Ovary (tissue), 7 donors: ENCODE measurements at regions not wholly inside any gene's neighbourhood (a gene's known extent, or its start where the extent isn't known, plus 50 kb on each side); places are given as distances from the start of the nearest gene placed in this dataset.

Source experiments
- DNase-seq, 5 donors: peaks; one replicate each; pipeline ENCODE4 v3.0.0-alpha.2; 2019 to 2020
- H3K27ac ChIP-seq, 2 donors: fragments of 200-600 bp; one replicate each; pipeline versions ENCODE4 v1.5.1 to v1.8.0; 2019 to 2022
- H3K27me3 ChIP-seq: fragments of 200-600 bp; one replicate; pipeline ENCODE4 v1.8.0; 2022
- H3K36me3 ChIP-seq: fragments of 200-600 bp; sonication (generic); one replicate; pipeline ENCODE4 v1.5.1; 2019
- H3K4me1 ChIP-seq: one replicate; pipeline ENCODE4 v1.8.1; 2013; ENCODE audit warnings: mild to moderate bottlenecking, moderate library complexity; ENCODE audit not compliant: insufficient read depth
- H3K4me3 ChIP-seq: fragments of 200-600 bp; sonication (generic); one replicate; pipeline ENCODE4 v1.5.1; 2017
- H3K9me3 ChIP-seq, 2 donors: fragments of 200-600 bp in 1 of 2; sonication (generic) in 1 of 2; one replicate each; pipeline versions ENCODE4 v1.5.1 to v1.8.1; 2013 to 2019; ENCODE audit warnings: mild to moderate bottlenecking in 1 of 2, moderate library complexity in 1 of 2
- CTCF ChIP-seq, 3 donors: fragments of 450-650 bp in 2 of 3; fragments of 200-600 bp in 1 of 3; IDR thresholded peaks; one replicate each; pipeline versions ENCODE4 v1.5.1 to v1.8.0; 2016 to 2022; ENCODE audit warnings: antibody characterized with exemption in 3 of 3, mild to moderate bottlenecking in 1 of 3
- EP300 ChIP-seq: sonication (generic); formaldehyde crosslinking; IDR thresholded peaks from one replicate; pipeline ENCODE4 v1.6.1; 2017; ENCODE audit warnings: antibody characterized with exemption
- POLR2A ChIP-seq: fragments of 450-650 bp; IDR thresholded peaks from one replicate; pipeline ENCODE4 v1.6.1; 2017; ENCODE audit warnings: antibody characterized with exemption, mild to moderate bottlenecking, moderate library complexity
- WGBS, 3 donors: extraction: QIAGEN DNeasy Blood & Tissue Kit in 1 of 3; methylation state at CpG; one replicate each; pipeline versions ENCODE4 v1.1.5 to v1.1.7; 2013 to 2017; 5-methylcytosine and 5-hydroxymethylcytosine counted together
- intact Hi-C, 4 donors: fragments of 100-400 bp; cut with DNase I; formaldehyde crosslinking; loops; one replicate each; pipeline versions ENCODE4 v1.11.0 to v1.15.1; 2022 to 2023
- donor health status: DM: no; HTN: no; CAD: no; lungs with moderate emphysema.
- donor health status: DM: no; HTN: no; CAD: no.
- donor health status: Bipolar disorder and iron deficiency.
- donor health status: DM: no; HTN: no; CAD: no.
- donor health status: DM: yes; HTN: yes; CAD: no.

DNA sequence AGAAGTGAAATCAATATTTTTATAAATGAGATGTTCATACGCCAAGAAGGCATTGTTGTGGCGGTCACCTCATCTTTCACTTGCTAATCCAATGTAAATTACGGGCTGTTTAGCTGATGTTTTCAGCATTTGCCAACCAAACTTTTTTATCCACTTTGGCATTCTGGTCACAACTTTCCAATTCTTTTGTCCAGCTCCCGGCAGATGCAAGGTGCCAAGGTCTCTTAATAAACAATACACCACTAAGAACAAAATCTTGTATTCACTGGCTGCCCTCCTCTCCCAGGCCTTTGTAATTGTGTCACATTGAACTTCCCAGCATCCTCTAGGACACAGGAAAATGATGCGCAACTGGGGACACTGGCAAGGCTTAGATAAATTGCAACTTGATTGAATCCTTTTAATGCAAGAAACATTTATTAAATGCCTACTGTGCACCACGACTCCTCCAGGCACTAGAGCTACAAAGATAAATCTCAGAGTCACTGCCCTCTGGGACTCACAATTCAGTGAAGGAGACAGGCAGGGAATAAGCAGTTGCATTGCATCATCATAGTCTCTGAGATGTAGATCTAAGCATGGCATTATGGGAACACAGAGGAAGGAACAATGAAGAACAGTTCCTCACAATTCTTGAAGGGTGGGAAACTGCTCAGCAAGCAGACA, 165.4 kb upstream of the C16orf82 start:
- Histone ChIP-seq H3K27me3 (no peaks in the 10 kb centered on the region), H3K4me1 (no peaks in the 10 kb centered on the region), H3K4me3 (no peak overlapping the region), H3K36me3 (no peaks in the 10 kb centered on the region), H3K27ac (no peak overlapping the region), H3K9me3 (no peaks in the 10 kb centered on the region)
- WGBS, 3 donors, result 75 to 82% (median 78%) methylated on average over 6 of the region's 6 CpGs
- intact Hi-C loops, result no loop called here
- no peak for DNase-seq
- TF ChIP-seq CTCF (IDR thresholded peaks at IDR 0.05) (no peak), POLR2A (no peak), EP300 (no peak)

DNA sequence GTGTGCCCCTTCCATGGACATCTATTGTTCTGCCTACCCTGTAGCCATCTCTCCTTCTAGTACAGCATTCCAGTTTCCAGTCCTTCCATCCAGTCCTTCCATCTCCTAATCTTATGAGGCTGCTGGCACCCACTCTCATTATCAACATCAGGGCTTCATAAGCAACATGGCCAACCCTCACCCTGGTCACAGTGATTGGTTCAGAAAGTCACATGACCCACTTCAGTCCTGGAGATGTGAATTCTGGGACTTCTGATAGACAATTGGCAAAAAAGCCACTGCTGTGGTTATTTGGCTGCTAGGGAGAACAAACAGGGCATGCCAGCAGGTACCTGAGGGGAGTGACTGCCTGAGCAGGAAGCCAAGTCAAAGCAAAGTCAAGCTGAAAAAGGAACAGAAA, 164.7 kb upstream of the C16orf82 start:
- H3K4me3 ChIP-seq, result no peak overlapping the region
- intact Hi-C loops, result no loop called here

DNA sequence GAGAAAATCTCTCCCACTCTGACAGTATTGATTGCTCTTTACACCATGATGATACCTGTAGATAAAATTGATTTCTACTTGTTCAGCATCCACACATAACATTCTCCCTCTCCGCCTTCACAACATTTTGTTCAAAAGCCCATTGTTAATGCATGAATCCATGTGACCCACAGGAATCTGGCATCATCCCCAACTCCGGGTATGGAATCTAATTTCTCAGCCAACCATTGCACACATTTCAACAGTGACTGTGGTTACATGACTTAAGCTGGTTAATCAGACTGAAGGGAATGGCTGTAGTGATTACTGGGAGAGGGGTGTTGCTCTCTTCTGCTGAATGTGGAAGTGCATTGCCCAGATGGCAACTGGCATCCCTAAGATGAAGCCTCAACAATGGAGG, 161.4 kb upstream of the C16orf82 start:
- Histone ChIP-seq H3K27me3 (no peaks in the 10 kb centered on the region), H3K4me3 (no peak overlapping the region), H3K4me1 (no peaks in the 10 kb centered on the region), H3K9me3 (no peaks in the 10 kb centered on the region), H3K36me3 (no peaks in the 10 kb centered on the region), H3K27ac (no peak overlapping the region)
- DNase-seq, result no peak
- no peak for TF ChIP-seq POLR2A
- no peak for TF ChIP-seq EP300
- TF ChIP-seq CTCF (IDR thresholded peaks at IDR 0.05), result no peak
- intact Hi-C loops, result loop anchor here in 1 of 4 donors (5.0 kb wide), 1 partner anchor 727 kb away; no protein-coding TSS in a partner anchor
- WGBS, 3 donors, result 71 to 73% (median 73%) methylated on average over 2 of the region's 2 CpGs

More for the DNA sequence above, 164.7 kb upstream of the C16orf82 start:
- no peak for DNase-seq
- H3K27ac ChIP-seq, result no peak overlapping the region
- no peaks in the 10 kb centered on the region for H3K36me3 ChIP-seq
- TF ChIP-seq POLR2A (no peak), EP300 (no peak)
- no peaks in the 10 kb centered on the region for H3K9me3 ChIP-seq
- no peaks in the 10 kb centered on the region for H3K27me3 ChIP-seq
- H3K4me1 ChIP-seq, result no peaks in the 10 kb centered on the region

GRCh38 chr16:26909623-26910022, 157.1 kb upstream of the C16orf82 start:
- Histone ChIP-seq H3K4me3 (no peak overlapping the region), H3K36me3 (no peaks in the 10 kb centered on the region), H3K4me1 (no peaks in the 10 kb centered on the region), H3K27me3 (no peaks in the 10 kb centered on the region), H3K27ac (no peak overlapping the region), H3K9me3 (no peaks in the 10 kb centered on the region)
- no peak for TF ChIP-seq EP300
- no peak for TF ChIP-seq CTCF (IDR thresholded peaks at IDR 0.05)
- TF ChIP-seq POLR2A, result no peak
- WGBS, 3 donors, result 59 to 68% (median 66%) methylated on average over 4 of the region's 4 CpGs
- intact Hi-C loops, result loop anchor here in 1 of 4 donors (5.0 kb wide), 1 partner anchor 723 kb away; no protein-coding TSS in a partner anchor
- no peak for DNase-seq

- TF ChIP-seq EP300 (no peak), CTCF (IDR thresholded peaks at IDR 0.05) (no peak), POLR2A (no peak)
- DNase-seq, result no peak
- no peaks in the 10 kb centered on the region for H3K4me1 ChIP-seq
- H3K9me3 ChIP-seq, result no peaks in the 10 kb centered on the region
- no peak overlapping the region for H3K4me3 ChIP-seq
- H3K36me3 ChIP-seq, result no peaks in the 10 kb centered on the region
- no peak overlapping the region for H3K27ac ChIP-seq
- WGBS, 3 donors, result 50 to 59% (median 56%) methylated on average over 2 of the region's 2 CpGs
- no peaks in the 10 kb centered on the region for H3K27me3 ChIP-seq
- intact Hi-C loops, result no loop called here
Measured at GRCh38 chr16:26911436-26911835, 155.3 kb upstream of the C16orf82 start.
